Spleen (tissue), 7 donors: ENCODE measurements at regions not wholly inside any gene's neighbourhood (a gene's known extent, or its start where the extent isn't known, plus 50 kb on each side); places are given as distances from the start of the nearest gene placed in this dataset.

Experiments used
- CTCF ChIP-seq, 11 experiments: fragments of 200-600 bp in 7 of 11; fragments of 450-650 bp in 4 of 11; sonication (generic) in 4 of 11; IDR thresholded peaks in 8 of 11; conservative IDR thresholded peaks in 3 of 11; 1 replicate in 7 of 11; 2 replicates in 4 of 11; pipeline versions ENCODE4 v1.4.0 to v1.8.0; 2016 to 2021; ENCODE audit warnings: antibody characterized with exemption in 11 of 11, inconsistent platforms in 4 of 11, mild to moderate bottlenecking in 1 of 11
- POLR2A ChIP-seq, 3 donors: fragments of 450-650 bp; IDR thresholded peaks; one replicate each; pipeline ENCODE4 v1.5.1; 2017; ENCODE audit warnings: antibody characterized with exemption in 3 of 3, mild to moderate bottlenecking in 1 of 3
- POLR2AphosphoS5 ChIP-seq, 3 donors: sonication (generic); formaldehyde crosslinking; IDR thresholded peaks; one replicate each; pipeline ENCODE4 v1.5.1; 2017; ENCODE audit warnings: antibody characterized with exemption in 3 of 3
- donor health status: DM: no; HTN: no; CAD: no; lungs with moderate emphysema.
- donor health status: DM: no; HTN: no; CAD: no.
- donor health status: DM: no; HTN: no; CAD: no.

DNA sequence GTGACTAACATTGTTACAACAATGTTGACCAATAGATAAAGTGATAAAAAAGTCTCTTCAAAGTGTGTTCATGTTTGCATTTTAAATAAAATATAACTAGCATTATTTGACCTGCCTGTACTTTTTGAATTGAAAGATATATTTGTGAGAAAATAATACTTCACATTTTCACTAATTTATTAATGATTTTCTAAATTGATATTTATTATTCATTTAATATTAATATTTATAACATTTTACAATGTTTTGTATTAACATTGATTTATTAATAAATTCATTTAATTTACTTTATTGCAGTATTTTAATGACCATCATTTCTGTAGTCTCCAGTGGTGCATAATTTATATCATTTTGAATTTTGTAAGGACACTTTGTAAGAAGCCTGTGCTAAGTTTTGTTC, 150.0 kb upstream of the BET1 start:
- TF ChIP-seq CTCF (IDR thresholded peaks at IDR 0.05 in 8 of 11, conservative IDR thresholded peaks at IDR 0.05 in 3 of 11) (no peak), POLR2A (IDR thresholded peaks at IDR 0.05) (no peak), POLR2AphosphoS5 (IDR thresholded peaks at IDR 0.05) (no peak)
